ENCODE measurements at regions not wholly inside any gene's neighbourhood (a gene's known extent, or its start where the extent isn't known, plus 50 kb on each side); places are given as distances from the start of the nearest gene placed in this dataset.

DNA sequence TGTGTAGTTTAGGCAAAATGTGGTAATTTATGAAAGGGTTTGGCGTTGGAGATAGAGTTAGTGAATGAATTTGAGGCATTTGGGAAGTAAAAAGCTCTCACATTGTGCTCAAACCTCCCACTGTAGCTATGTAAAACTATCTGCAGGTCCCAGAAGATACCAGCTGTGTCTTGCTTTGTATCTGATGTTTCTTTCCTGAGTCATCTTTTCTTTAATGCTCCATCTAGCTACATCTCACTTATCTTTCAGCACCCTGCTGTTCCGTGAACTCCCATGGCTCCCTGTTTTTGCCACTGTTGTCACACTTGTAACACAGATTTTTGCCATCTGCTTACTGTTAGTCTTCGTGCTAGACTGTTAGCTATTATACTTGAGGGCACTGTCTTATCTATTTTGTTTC lies 253.1 kb downstream of the NPR3 start:
- H3K4me1 Mint-ChIP-seq, result peaks cover 21% of the 10 kb centered on the region
- peak; percentile 66 for DNase-seq
- H3K27ac Mint-ChIP-seq, result no peak overlapping the region
- H3K4me3 Mint-ChIP-seq, result no peak overlapping the region
- Histone ChIP-seq H3K36me3 (ENCODE audit: control insufficient read depth, insufficient read depth, low read length) (no peaks in the 10 kb centered on the region), H3K9me3 (ENCODE audit: control insufficient read depth, low read length) (peaks cover 31% of the 10 kb centered on the region), H3K4me1 (ENCODE audit: control insufficient read depth, insufficient read depth, low read length) (peaks cover 3% of the 10 kb centered on the region), H3K9ac (ENCODE audit: extremely low read depth, low read length, poor library complexity, severe bottlenecking) (no peak overlapping the region), H3K27me3 (ENCODE audit: control insufficient read depth, insufficient read depth, low read length, poor library complexity, severe bottlenecking) (no peaks in the 10 kb centered on the region), H3K4me3 (ENCODE audit: low read length) (no peak overlapping the region), H3K27ac (ENCODE audit: low read depth, low read length) (no peak overlapping the region)
- peaks cover 17% of the 10 kb centered on the region for H3K9me3 Mint-ChIP-seq
- WGBS, 2 experiments (ENCODE audit: insufficient coverage in 1 of 2, insufficient read length in 1 of 2), result 53 to 67% methylated on average over 1 to 3 of the region's 3 CpGs
- no peak for TF ChIP-seq CTCF (conservative IDR thresholded peaks at IDR 0.05)
- peaks cover 2% of the 10 kb centered on the region for H3K27me3 Mint-ChIP-seq (ENCODE audit: insufficient read depth)
- no peaks in the 10 kb centered on the region for H3K36me3 Mint-ChIP-seq (ENCODE audit: low read depth)

GRCh38 chr5:32973646-32974045 lies 262.5 kb downstream of the NPR3 start:
- H3K4me1 Mint-ChIP-seq, result peaks cover 14% of the 10 kb centered on the region
- Histone ChIP-seq H3K4me1 (ENCODE audit: control insufficient read depth, insufficient read depth, low read length) (peaks cover under 1% of the 10 kb centered on the region), H3K27ac (ENCODE audit: low read depth, low read length) (no peak overlapping the region), H3K9ac (ENCODE audit: extremely low read depth, low read length, poor library complexity, severe bottlenecking) (no peak overlapping the region), H3K36me3 (ENCODE audit: control insufficient read depth, insufficient read depth, low read length) (no peaks in the 10 kb centered on the region), H3K9me3 (ENCODE audit: control insufficient read depth, low read length) (peaks cover 7% of the 10 kb centered on the region), H3K27me3 (ENCODE audit: control insufficient read depth, insufficient read depth, low read length, poor library complexity, severe bottlenecking) (no peaks in the 10 kb centered on the region), H3K4me3 (ENCODE audit: low read length) (no peak overlapping the region)
- H3K9me3 Mint-ChIP-seq, result no peaks in the 10 kb centered on the region
- H3K27ac Mint-ChIP-seq, result no peak overlapping the region
- H3K27me3 Mint-ChIP-seq (ENCODE audit: insufficient read depth), result no peaks in the 10 kb centered on the region
- DNase-seq, result no peak
- no peak for TF ChIP-seq CTCF (conservative IDR thresholded peaks at IDR 0.05)
- no peak overlapping the region for H3K4me3 Mint-ChIP-seq
- no peaks in the 10 kb centered on the region for H3K36me3 Mint-ChIP-seq (ENCODE audit: low read depth)

DNA sequence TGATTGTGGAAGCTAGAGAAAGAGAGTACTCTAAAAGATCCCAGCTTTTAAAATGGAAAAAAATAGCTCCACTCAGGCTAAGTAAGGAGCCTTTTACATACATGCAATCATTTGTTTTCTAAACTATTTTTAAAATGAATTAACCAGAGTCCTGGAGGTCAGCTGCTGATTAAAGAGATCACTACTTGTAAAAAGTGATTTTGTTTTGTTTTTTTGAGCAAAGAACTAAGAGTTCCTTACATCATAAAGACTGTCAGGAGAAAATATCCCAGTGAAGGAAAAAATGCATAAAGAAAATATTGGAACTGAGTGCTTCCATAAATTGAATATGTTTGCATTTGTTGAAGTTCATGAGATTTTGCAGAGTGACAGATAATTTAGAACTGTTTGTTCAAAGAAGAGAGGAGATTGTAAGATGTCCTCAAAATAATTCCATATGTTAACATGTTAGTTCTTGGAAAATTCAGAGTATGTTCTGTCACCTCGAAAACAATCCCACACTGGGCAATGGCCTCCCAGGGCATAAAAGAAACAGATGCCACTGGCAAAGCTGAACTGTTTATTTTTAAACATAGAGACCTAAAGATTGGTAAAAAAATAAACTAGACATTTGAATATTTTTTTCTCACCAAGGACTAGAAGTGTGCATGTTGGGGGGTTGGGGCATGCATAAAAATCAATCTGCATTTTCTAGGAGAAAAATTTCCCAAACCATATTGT lies 264.7 kb downstream of the NPR3 start:
- no peak overlapping the region for H3K27ac Mint-ChIP-seq
- H3K36me3 Mint-ChIP-seq (ENCODE audit: low read depth), result no peaks in the 10 kb centered on the region
- no peak overlapping the region for H3K4me3 ChIP-seq (ENCODE audit: low read length)
- peaks cover 16% of the 10 kb centered on the region for H3K4me1 Mint-ChIP-seq
- H3K27me3 ChIP-seq (ENCODE audit: control insufficient read depth, insufficient read depth, low read length, poor library complexity, severe bottlenecking), result no peaks in the 10 kb centered on the region
- WGBS, 2 experiments (ENCODE audit: insufficient coverage in 1 of 2, insufficient read length in 1 of 2), result 93% methylated on average over 1 of the region's 1 CpG; no CpG with 5 or more reads in 1 of the 2 experiments
- no peak overlapping the region for H3K4me3 Mint-ChIP-seq
- no peaks in the 10 kb centered on the region for H3K27me3 Mint-ChIP-seq (ENCODE audit: insufficient read depth)
- no peaks in the 10 kb centered on the region for H3K36me3 ChIP-seq (ENCODE audit: control insufficient read depth, insufficient read depth, low read length)
- no peak overlapping the region for H3K9ac ChIP-seq (ENCODE audit: extremely low read depth, low read length, poor library complexity, severe bottlenecking)
- TF ChIP-seq CTCF (conservative IDR thresholded peaks at IDR 0.05), result no peak
- no peaks in the 10 kb centered on the region for H3K9me3 ChIP-seq (ENCODE audit: control insufficient read depth, low read length)
- H3K9me3 Mint-ChIP-seq, result no peaks in the 10 kb centered on the region
- H3K27ac ChIP-seq (ENCODE audit: low read depth, low read length), result no peak overlapping the region
- no peak for DNase-seq
- H3K4me1 ChIP-seq (ENCODE audit: control insufficient read depth, insufficient read depth, low read length), result peaks cover 3% of the 10 kb centered on the region
